Gastrocnemius medialis (tissue), 4 donors: ENCODE measurements at regions not wholly inside any gene's neighbourhood (a gene's known extent, or its start where the extent isn't known, plus 50 kb on each side); places are given as distances from the start of the nearest gene placed in this dataset.

Experiments
- POLR2A ChIP-seq, 2 donors: fragments of 450-650 bp; IDR thresholded peaks; one replicate each; pipeline ENCODE4 v1.6.1; 2017; ENCODE audit warnings: antibody characterized with exemption in 2 of 2, mild to moderate bottlenecking in 2 of 2, moderate library complexity in 2 of 2
- TF ChIP-seq, protein P1 (sequence below), 5 experiments: fragments of 450-650 bp in 3 of 5; fragments of 200-600 bp in 2 of 5; sonication (generic) in 2 of 5; IDR thresholded peaks in 4 of 5; conservative IDR thresholded peaks in 1 of 5; 1 replicate in 4 of 5; 2 replicates in 1 of 5; pipeline ENCODE4 v1.5.1; 2016 to 2019; ENCODE audit warnings: antibody characterized with exemption in 5 of 5, mild to moderate bottlenecking in 3 of 5, moderate library complexity in 3 of 5

- TF ChIP-seq, protein P1, sequence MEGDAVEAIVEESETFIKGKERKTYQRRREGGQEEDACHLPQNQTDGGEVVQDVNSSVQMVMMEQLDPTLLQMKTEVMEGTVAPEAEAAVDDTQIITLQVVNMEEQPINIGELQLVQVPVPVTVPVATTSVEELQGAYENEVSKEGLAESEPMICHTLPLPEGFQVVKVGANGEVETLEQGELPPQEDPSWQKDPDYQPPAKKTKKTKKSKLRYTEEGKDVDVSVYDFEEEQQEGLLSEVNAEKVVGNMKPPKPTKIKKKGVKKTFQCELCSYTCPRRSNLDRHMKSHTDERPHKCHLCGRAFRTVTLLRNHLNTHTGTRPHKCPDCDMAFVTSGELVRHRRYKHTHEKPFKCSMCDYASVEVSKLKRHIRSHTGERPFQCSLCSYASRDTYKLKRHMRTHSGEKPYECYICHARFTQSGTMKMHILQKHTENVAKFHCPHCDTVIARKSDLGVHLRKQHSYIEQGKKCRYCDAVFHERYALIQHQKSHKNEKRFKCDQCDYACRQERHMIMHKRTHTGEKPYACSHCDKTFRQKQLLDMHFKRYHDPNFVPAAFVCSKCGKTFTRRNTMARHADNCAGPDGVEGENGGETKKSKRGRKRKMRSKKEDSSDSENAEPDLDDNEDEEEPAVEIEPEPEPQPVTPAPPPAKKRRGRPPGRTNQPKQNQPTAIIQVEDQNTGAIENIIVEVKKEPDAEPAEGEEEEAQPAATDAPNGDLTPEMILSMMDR (IDR thresholded peaks at IDR 0.05 in 4 of 5, conservative IDR thresholded peaks at IDR 0.05 in 1 of 5): no peak
- no peak for TF ChIP-seq POLR2A (IDR thresholded peaks at IDR 0.05)
These were observed 124.8 kb downstream of the TTC32 start for GRCh38 chr2:19776941-19777514.
